Left lung (tissue), 4 donors: ENCODE measurements at regions not wholly inside any gene's neighbourhood (a gene's known extent, or its start where the extent isn't known, plus 50 kb on each side); places are given as distances from the start of the nearest gene placed in this dataset.

Experiments
- ATAC-seq: fragments of 200-7000 bp; cut with Tn5 transposase; one replicate; pipeline ENCODE4 v1.9.1; 2020; ENCODE audit warnings: moderate library complexity
- DNase-seq, 4 donors: peaks; one replicate each; pipeline ENCODE4 v3.0.0-alpha.2; 2013 to 2020
- H3K27ac ChIP-seq, 2 donors: fragments of 200-600 bp; sonication (generic) in 1 of 2; one replicate each; pipeline versions ENCODE4 v1.5.0 to v1.8.0; 2020 to 2021
- H3K27me3 ChIP-seq, 2 donors: fragments of 200-600 bp; sonication (generic) in 1 of 2; one replicate each; pipeline versions ENCODE4 v1.5.0 to v1.8.0; 2020 to 2021
- H3K36me3 ChIP-seq, 2 donors: fragments of 200-600 bp; sonication (generic) in 1 of 2; one replicate each; pipeline versions ENCODE4 v1.5.0 to v1.8.0; 2020 to 2021
- H3K4me1 ChIP-seq, 2 donors: fragments of 200-600 bp; one replicate each; pipeline ENCODE4 v1.8.0; 2021
- H3K4me3 ChIP-seq, 2 donors: fragments of 200-600 bp; sonication (generic) in 1 of 2; one replicate each; pipeline versions ENCODE4 v1.5.0 to v1.8.0; 2020 to 2021; ENCODE audit warnings: mild to moderate bottlenecking in 1 of 2
- H3K9me3 ChIP-seq, 2 donors: fragments of 200-600 bp; sonication (generic) in 1 of 2; one replicate each; pipeline versions ENCODE4 v1.5.0 to v1.8.0; 2020 to 2021
- CTCF ChIP-seq, 2 donors: fragments of 200-600 bp; sonication (generic) in 1 of 2; IDR thresholded peaks; one replicate each; pipeline versions ENCODE4 v1.5.0 to v1.8.0; 2021; ENCODE audit warnings: antibody characterized with exemption in 2 of 2
- intact Hi-C, 2 donors: fragments of 100-400 bp; cut with DNase I; formaldehyde crosslinking; loops; one replicate each; pipeline versions ENCODE4 v1.11.2 to v1.14.2; 2022
- donor health status: DM: no; HTN: yes; CAD: no.
- donor health status: DM: no; HTN: no; CAD: no.

DNA sequence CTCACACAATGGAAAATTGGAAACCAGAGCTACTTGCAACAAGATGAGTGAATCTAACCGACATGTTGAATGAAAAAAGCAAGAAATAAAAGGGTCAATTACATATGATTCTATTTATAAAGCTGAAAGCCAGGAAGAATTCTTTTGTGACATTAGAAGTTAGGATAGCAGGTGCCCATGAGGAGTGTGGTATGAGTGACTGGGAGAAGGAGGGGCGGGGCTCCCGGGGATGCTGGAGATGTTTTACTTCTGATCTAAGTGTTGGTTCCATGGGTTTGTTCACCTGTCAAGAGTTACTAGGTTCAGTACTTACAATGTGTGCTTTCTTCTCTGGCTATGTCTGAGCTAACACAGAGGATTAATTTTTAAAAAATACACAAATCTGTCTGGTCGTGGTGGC, 60.8 kb downstream of the NSMCE3 start:
- Histone ChIP-seq H3K9me3 (no peaks in the 10 kb centered on the region), H3K4me3 (no peak overlapping the region), H3K27me3 (peaks cover 0 to 5% of the 10 kb centered on the region in 2 donors), H3K4me1 (no peaks in the 10 kb centered on the region), H3K36me3 (no peaks in the 10 kb centered on the region), H3K27ac (no peak overlapping the region)
- ATAC-seq (no peak), DNase-seq (no peak)
- TF ChIP-seq CTCF (IDR thresholded peaks at IDR 0.05) = no peak
- intact Hi-C loops = no loop called here

DNA sequence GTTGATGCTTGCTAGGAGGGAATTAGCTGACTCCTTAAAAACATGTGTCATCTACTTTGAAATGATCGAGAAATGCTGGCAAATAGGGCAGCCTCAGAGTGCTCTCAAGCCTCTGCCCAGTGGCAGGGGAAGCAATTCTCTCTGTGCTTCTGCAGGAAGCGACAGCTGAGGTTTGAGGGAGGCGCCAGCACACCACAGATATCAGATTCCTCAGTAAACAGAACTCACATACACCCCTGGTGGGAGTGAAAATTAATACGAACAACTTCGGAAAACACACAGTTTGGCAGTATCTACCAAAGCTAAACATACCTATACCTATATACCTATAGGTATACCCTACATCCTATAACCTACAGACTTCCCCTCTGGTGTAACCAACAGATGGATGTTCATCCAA, 61.3 kb downstream of the NSMCE3 start:
- Histone ChIP-seq H3K4me3 (no peak overlapping the region), H3K27ac (no peak overlapping the region), H3K4me1 (no peaks in the 10 kb centered on the region), H3K9me3 (no peaks in the 10 kb centered on the region), H3K36me3 (no peaks in the 10 kb centered on the region), H3K27me3 (peaks cover 0 to 5% of the 10 kb centered on the region in 2 donors)
- no peak for TF ChIP-seq CTCF (IDR thresholded peaks at IDR 0.05)
- ATAC-seq (no peak), DNase-seq (peak in 2 of 4 donors; percentile 29 to 51)
- intact Hi-C loops = no loop called here

DNA sequence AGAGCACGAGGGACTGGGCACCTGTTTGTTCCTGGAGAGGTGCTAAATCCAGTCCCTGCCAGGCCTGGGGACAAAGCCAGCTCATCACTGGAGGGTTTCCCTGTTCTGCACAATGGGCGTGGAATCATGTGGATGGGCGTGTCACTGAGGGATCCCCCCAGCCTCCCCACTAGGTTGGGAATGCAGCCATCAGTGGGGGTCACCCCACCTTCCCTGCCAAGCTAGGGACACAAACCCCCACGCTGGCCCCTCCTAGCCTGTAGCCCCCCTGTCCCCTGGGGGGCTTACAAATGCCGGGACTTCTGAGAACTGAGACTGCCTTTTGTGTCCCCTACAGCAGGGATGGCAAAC, 61.9 kb downstream of the NSMCE3 start:
- TF ChIP-seq CTCF (IDR thresholded peaks at IDR 0.05) = no peak
- intact Hi-C loops = no loop called here
- Histone ChIP-seq H3K27me3 (peaks cover 0 to 5% of the 10 kb centered on the region in 2 donors), H3K36me3 (no peaks in the 10 kb centered on the region), H3K9me3 (no peaks in the 10 kb centered on the region), H3K27ac (no peak overlapping the region), H3K4me3 (no peak overlapping the region), H3K4me1 (no peaks in the 10 kb centered on the region)
- no peak for ATAC-seq
- DNase-seq = no peak

- ATAC-seq = no peak
Measured at GRCh38 chr15:29207027-29207757, 62.4 kb downstream of the NSMCE3 start.

DNA sequence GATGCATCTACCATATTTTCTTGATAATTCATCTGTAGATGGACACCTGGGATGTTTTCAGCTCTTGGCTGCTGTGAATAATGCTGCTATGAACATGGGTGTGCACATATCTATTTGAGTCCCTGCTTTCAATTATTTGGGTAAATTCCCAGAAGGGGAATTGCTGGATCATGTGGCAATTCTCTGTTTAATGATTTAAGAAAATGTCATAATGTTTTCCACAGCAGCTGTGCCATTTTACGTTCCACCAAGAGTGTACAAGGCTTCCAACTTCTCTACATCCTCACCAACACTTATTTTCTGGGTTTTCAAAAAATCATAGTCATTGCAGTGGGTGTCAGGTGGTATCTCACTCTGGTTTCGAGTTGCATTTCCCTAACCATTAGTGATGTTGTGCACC, 64.4 kb downstream of the NSMCE3 start:
- Histone ChIP-seq H3K4me3 (no peak overlapping the region), H3K36me3 (no peaks in the 10 kb centered on the region), H3K27ac (no peak overlapping the region), H3K27me3 (peaks cover 0 to 5% of the 10 kb centered on the region in 2 donors), H3K4me1 (no peaks in the 10 kb centered on the region), H3K9me3 (no peaks in the 10 kb centered on the region)
- ATAC-seq (no peak), DNase-seq (peak in 2 of 4 donors; percentile 27 to 43)
- intact Hi-C loops = no loop called here
- TF ChIP-seq CTCF (IDR thresholded peaks at IDR 0.05) = no peak

More at GRCh38 chr15:29207027-29207757, 62.4 kb downstream of the NSMCE3 start:
- no peaks in the 10 kb centered on the region for H3K36me3 ChIP-seq
- intact Hi-C loops = no loop called here
- no peak for DNase-seq
- no peak overlapping the region for H3K27ac ChIP-seq
- H3K4me3 ChIP-seq = no peak overlapping the region
- no peaks in the 10 kb centered on the region for H3K9me3 ChIP-seq
- H3K27me3 ChIP-seq = peaks cover 0 to 5% of the 10 kb centered on the region in 2 donors
- no peak for TF ChIP-seq CTCF (IDR thresholded peaks at IDR 0.05)
- H3K4me1 ChIP-seq = no peaks in the 10 kb centered on the region
